OCI-LY1 (cell line): ENCODE measurements at regions not wholly inside any gene's neighbourhood (a gene's known extent, or its start where the extent isn't known, plus 50 kb on each side); places are given as distances from the start of the nearest gene placed in this dataset.

ENCODE experiments used
- H2AFZ ChIP-seq: fragments of 200-600 bp; sonication (generic), shearing (Covaris generic); 2 replicates; pipeline ENCODE4 v1.6.0; 2014; ENCODE audit warnings: antibody characterized with exemption, mild to moderate bottlenecking, low read length
- H3F3A ChIP-seq: fragments of 200-600 bp; sonication (generic), shearing (Covaris generic); 2 replicates; pipeline ENCODE4 v1.6.0; 2014; ENCODE audit warnings: mild to moderate bottlenecking, antibody characterized with exemption, low read length, moderate library complexity; ENCODE audit not compliant: insufficient read depth
- H3K27ac ChIP-seq: fragments of 200-600 bp; sonication (generic); 2 replicates; pipeline ENCODE4 v1.5.1; 2014; ENCODE audit warnings: low read length, mixed run types, mild to moderate bottlenecking, low read depth; ENCODE audit not compliant: poor library complexity, severe bottlenecking
- H3K27me3 ChIP-seq: fragments of 200-600 bp; sonication (generic); 2 replicates; pipeline ENCODE4 v1.6.0; 2014; ENCODE audit warnings: antibody characterized with exemption, mild to moderate bottlenecking, low read length, moderate library complexity; ENCODE audit not compliant: insufficient read depth
- H3K36me3 ChIP-seq: fragments of 200-600 bp; sonication (generic); 2 replicates; pipeline ENCODE4 v1.6.1; 2014; ENCODE audit warnings: mild to moderate bottlenecking, antibody characterized with exemption, low read length, moderate library complexity, mixed read lengths; ENCODE audit not compliant: insufficient read depth
- H3K4me1 ChIP-seq: fragments of 200-600 bp; sonication (generic); 2 replicates; pipeline ENCODE4 v1.5.1; 2014; ENCODE audit warnings: mild to moderate bottlenecking, low read length, moderate library complexity; ENCODE audit not compliant: insufficient read depth, severe bottlenecking
- H3K4me2 ChIP-seq: fragments of 200-600 bp; sonication (generic), shearing (Covaris generic); 2 replicates; pipeline ENCODE4 v1.6.1; 2014; ENCODE audit warnings: low read length
- H3K4me3 ChIP-seq: fragments of 200-600 bp; sonication (generic); 2 replicates; pipeline ENCODE4 v1.5.1; 2014; ENCODE audit warnings: low read length, low read depth, mild to moderate bottlenecking, mixed read lengths; ENCODE audit not compliant: poor library complexity, severe bottlenecking
- H3K79me2 ChIP-seq: fragments of 200-600 bp; shearing (Covaris generic); 2 replicates; pipeline ENCODE4 v1.6.1; 2016; ENCODE audit warnings: mixed run types, low read length, mixed read lengths; ENCODE audit not compliant: insufficient read depth
- H3K9ac ChIP-seq: fragments of 200-600 bp; sonication (generic), shearing (Covaris generic); 2 replicates; pipeline ENCODE4 v1.6.1; 2014; ENCODE audit warnings: mild to moderate bottlenecking, low read length, mixed read lengths
- H3K9me2 ChIP-seq: fragments of 200-600 bp; sonication (generic), shearing (Covaris generic); 2 replicates; pipeline ENCODE4 v1.6.1; 2014; ENCODE audit warnings: low read depth, mild to moderate bottlenecking, low read length, mixed read lengths
- H3K9me3 ChIP-seq: fragments of 200-600 bp; shearing (Covaris generic); 2 replicates; pipeline ENCODE4 v1.6.1; 2014; ENCODE audit warnings: low read length, mixed read lengths
- H4K20me1 ChIP-seq: fragments of 200-600 bp; sonication (generic), shearing (Covaris generic); 2 replicates; pipeline ENCODE4 v1.6.0; 2016; ENCODE audit warnings: mild to moderate bottlenecking, low read length; ENCODE audit not compliant: insufficient read depth
- CTCF ChIP-seq: fragments of 200-600 bp; sonication (generic), shearing (Covaris generic); IDR thresholded peaks from 2 replicates; pipeline ENCODE4 v1.5.1; 2017; ENCODE audit warnings: mild to moderate bottlenecking, antibody characterized with exemption, low read length, moderate library complexity, mixed read lengths
- EZH2 ChIP-seq: fragments of 200-600 bp; sonication (generic), shearing (Covaris generic); IDR thresholded peaks from 2 replicates; pipeline ENCODE4 v1.8.0; 2017; ENCODE audit warnings: borderline replicate concordance, mixed run types, mild to moderate bottlenecking, antibody characterized with exemption, low read length, moderate library complexity, mixed read lengths

GRCh38 chr14:80364816-80365215 is 153.5 kb upstream of the DIO2 start:
- no peaks in the 10 kb centered on the region for H3K27me3 ChIP-seq
- no peak overlapping the region for H3K4me3 ChIP-seq
- no peaks in the 10 kb centered on the region for H3F3A ChIP-seq
- no peaks in the 10 kb centered on the region for H3K9me2 ChIP-seq
- no peaks in the 10 kb centered on the region for H4K20me1 ChIP-seq
- H3K79me2 ChIP-seq, result no peaks in the 10 kb centered on the region
- TF ChIP-seq EZH2 (no peak), CTCF (no peak)
- no peaks in the 10 kb centered on the region for H3K36me3 ChIP-seq
- H3K4me1 ChIP-seq, result no peaks in the 10 kb centered on the region
- H3K9ac ChIP-seq, result no peak overlapping the region
- H3K9me3 ChIP-seq, result no peaks in the 10 kb centered on the region
- no peak overlapping the region for H3K4me2 ChIP-seq
- no peak overlapping the region for H2AFZ ChIP-seq
- no peak overlapping the region for H3K27ac ChIP-seq

GRCh38 chr14:80364274-80364673 is 153.0 kb upstream of the DIO2 start:
- no peak overlapping the region for H3K4me3 ChIP-seq

GRCh38 chr14:80358112-80358511 is 146.8 kb upstream of the DIO2 start:
- no peaks in the 10 kb centered on the region for H3F3A ChIP-seq
- H3K4me2 ChIP-seq, result no peak overlapping the region
- H3K9ac ChIP-seq, result no peak overlapping the region
- H4K20me1 ChIP-seq, result no peaks in the 10 kb centered on the region
- no peak for TF ChIP-seq CTCF
- no peak for TF ChIP-seq EZH2
- no peaks in the 10 kb centered on the region for H3K36me3 ChIP-seq
- no peak overlapping the region for H3K27ac ChIP-seq
- no peaks in the 10 kb centered on the region for H3K79me2 ChIP-seq
- H3K4me3 ChIP-seq, result no peak overlapping the region
- no peaks in the 10 kb centered on the region for H3K9me3 ChIP-seq
- no peaks in the 10 kb centered on the region for H3K27me3 ChIP-seq
- no peaks in the 10 kb centered on the region for H3K4me1 ChIP-seq
- no peaks in the 10 kb centered on the region for H3K9me2 ChIP-seq
- no peak overlapping the region for H2AFZ ChIP-seq

More at GRCh38 chr14:80364274-80364673, 153.0 kb upstream of the DIO2 start:
- H3K79me2 ChIP-seq, result no peaks in the 10 kb centered on the region
- no peaks in the 10 kb centered on the region for H3K27me3 ChIP-seq
- H3F3A ChIP-seq, result no peaks in the 10 kb centered on the region
- TF ChIP-seq CTCF, result peak; percentile 61
- no peak for TF ChIP-seq EZH2
- no peaks in the 10 kb centered on the region for H4K20me1 ChIP-seq
- H2AFZ ChIP-seq, result no peak overlapping the region
- no peaks in the 10 kb centered on the region for H3K4me1 ChIP-seq
- H3K36me3 ChIP-seq, result no peaks in the 10 kb centered on the region
- no peak overlapping the region for H3K4me2 ChIP-seq
- H3K27ac ChIP-seq, result no peak overlapping the region
- H3K9ac ChIP-seq, result no peak overlapping the region
- no peaks in the 10 kb centered on the region for H3K9me2 ChIP-seq
- no peaks in the 10 kb centered on the region for H3K9me3 ChIP-seq
